PC-9 (cell line): ENCODE measurements at regions not wholly inside any gene's neighbourhood (a gene's known extent, or its start where the extent isn't known, plus 50 kb on each side); places are given as distances from the start of the nearest gene placed in this dataset.

Source experiments
- BruUV-seq: library from RNA; stranded (reverse); fragments of 400-500 nt; replicated peaks from 2 replicates; lab custom pipeline; 2021; lab: Mats Ljungman, UMichigan
- CTCF ChIA-PET: fragments of 300-600 bp; sonication (Branson Sonifier 250); formaldehyde crosslinking; loops from one replicate; lab custom pipeline; 2022; ENCODE audit warnings: antibody characterized with exemption; lab: Charles Lee
- POLR2A ChIA-PET: fragments of 300-600 bp; sonication (Branson Sonifier 250); formaldehyde crosslinking; loops from one replicate; lab custom pipeline; 2022; ENCODE audit warnings: antibody characterized with exemption; ENCODE audit not compliant: unreplicated experiment; lab: Charles Lee
- DNase-seq, 2 experiments: peaks; one replicate each; pipeline versions ENCODE4 v3.0.0 to v3.0.0-alpha.2; 2015 to 2022; ENCODE audit warnings: mixed read lengths in 1 of 2
- H2AFZ ChIP-seq: fragments of 200-600 bp; sonication (generic); 2 replicates; pipeline ENCODE4 v1.8.1; 2017; ENCODE audit warnings: antibody characterized with exemption
- H3F3A ChIP-seq: fragments of 200-600 bp; sonication (generic); 2 replicates; pipeline ENCODE4 v1.8.1; 2017; ENCODE audit warnings: antibody characterized with exemption, mild to moderate bottlenecking, low read depth; ENCODE audit not compliant: insufficient read depth
- H3K27ac ChIP-seq: fragments of 200-600 bp; sonication (generic); 2 replicates; pipeline ENCODE4 v1.6.1; 2016; ENCODE audit warnings: mixed run types
- H3K27me3 ChIP-seq: fragments of 200-600 bp; sonication (generic); 2 replicates; pipeline ENCODE4 v1.6.1; 2016; ENCODE audit warnings: low read depth, mixed run types; ENCODE audit not compliant: insufficient read depth
- H3K36me3 ChIP-seq: fragments of 200-600 bp; sonication (generic); 2 replicates; pipeline ENCODE4 v1.6.1; 2016; ENCODE audit warnings: low read depth, mixed run types
- H3K4me1 ChIP-seq: fragments of 200-600 bp; sonication (generic); replicated peaks from 2 replicates; pipeline ENCODE4 v1.6.1; 2016; ENCODE audit warnings: mixed run types; ENCODE audit not compliant: insufficient read depth
- H3K4me2 ChIP-seq: fragments of 200-600 bp; sonication (generic); 2 replicates; pipeline ENCODE4 v1.6.1; 2017; ENCODE audit warnings: mixed run types
- H3K4me3 ChIP-seq: fragments of 200-600 bp; sonication (generic); 2 replicates; pipeline ENCODE4 v1.6.1; 2016; ENCODE audit warnings: mixed run types
- H3K79me2 ChIP-seq: fragments of 200-600 bp; sonication (generic); 2 replicates; pipeline ENCODE4 v1.6.1; 2017; ENCODE audit warnings: low read depth, mixed run types
- H3K9me2 ChIP-seq: fragments of 200-600 bp; sonication (generic); 2 replicates; pipeline ENCODE4 v1.8.1; 2017; ENCODE audit warnings: mild to moderate bottlenecking; ENCODE audit not compliant: insufficient read depth
- H3K9me3 ChIP-seq: fragments of 200-600 bp; sonication (generic); 2 replicates; pipeline ENCODE4 v1.8.1; 2016; ENCODE audit warnings: low read depth; ENCODE audit not compliant: insufficient read depth
- H4K20me1 ChIP-seq: fragments of 200-600 bp; sonication (generic); 2 replicates; pipeline ENCODE4 v1.8.1; 2017; ENCODE audit not compliant: insufficient read depth
- CTCF ChIP-seq: fragments of 200-600 bp; sonication (generic); conservative IDR thresholded peaks from 2 replicates; pipeline ENCODE4 v1.6.1; 2017; ENCODE audit warnings: mixed run types, antibody characterized with exemption, mild to moderate bottlenecking, moderate library complexity
- EZH2 ChIP-seq: fragments of 200-600 bp; sonication (generic); IDR thresholded peaks from 2 replicates; pipeline ENCODE4 v1.8.0; 2017; ENCODE audit warnings: antibody characterized with exemption, low read depth
- intact Hi-C: fragments of 100-400 bp; cut with micrococcal nuclease; formaldehyde crosslinking; loops from one replicate; pipeline ENCODE4 v1.10.0; 2022; ENCODE audit not compliant: unreplicated experiment

DNA sequence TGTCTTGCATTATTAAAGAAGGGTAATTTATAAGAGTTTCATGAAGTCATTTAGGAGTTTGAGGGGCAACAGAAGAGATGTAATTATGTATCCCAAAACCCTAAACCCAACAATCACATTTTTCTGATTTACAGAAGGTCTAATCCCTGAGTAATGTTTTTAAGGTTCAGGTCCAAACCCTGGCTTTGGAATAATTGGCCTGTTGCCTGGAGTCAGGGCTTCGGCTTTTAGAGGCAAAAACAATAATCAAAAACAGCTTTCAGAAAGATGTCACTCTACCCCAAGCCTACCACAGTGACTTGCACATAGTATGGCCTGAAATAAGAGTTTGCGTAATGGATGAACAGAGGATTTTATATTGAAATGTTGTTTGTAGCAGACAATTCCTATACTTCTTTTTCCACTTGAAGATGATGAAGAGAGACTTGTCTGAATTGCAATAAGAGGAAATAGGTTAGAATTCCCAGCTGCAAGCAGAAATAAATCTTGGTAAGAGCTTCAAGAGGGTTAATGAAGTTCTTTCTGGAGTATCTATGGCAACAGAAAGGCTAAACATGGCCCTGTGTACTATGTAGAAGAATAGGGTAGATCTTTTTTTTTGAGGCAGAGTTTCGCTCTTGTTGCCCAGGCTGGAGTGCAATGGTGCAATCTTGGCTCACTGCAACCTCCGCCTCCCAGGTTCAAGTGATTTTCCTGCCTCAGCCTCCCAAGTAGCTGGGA lies 152.0 kb downstream of the GPBP1 start:
- intact Hi-C loops: no loop called here
- H3K36me3 ChIP-seq: no peaks in the 10 kb centered on the region
- no peaks in the 10 kb centered on the region for H3K79me2 ChIP-seq
- peaks cover 21% of the 10 kb centered on the region for H3K4me1 ChIP-seq
- DNase-seq: no peak
- peaks cover 15% of the 10 kb centered on the region for H3K9me3 ChIP-seq
- no peak overlapping the region for H3K4me2 ChIP-seq
- peaks cover 22% of the 10 kb centered on the region for H3F3A ChIP-seq
- ChIA-PET POLR2A (no interaction called here), CTCF (no interaction called here)
- H4K20me1 ChIP-seq: no peaks in the 10 kb centered on the region
- TF ChIP-seq EZH2 (no peak), CTCF (no peak)
- no TSS peak for BruUV-seq
- no peak overlapping the region for H3K27ac ChIP-seq
- no peak overlapping the region for H3K4me3 ChIP-seq
- no peaks in the 10 kb centered on the region for H3K9me2 ChIP-seq
- H2AFZ ChIP-seq: no peak overlapping the region
- no peaks in the 10 kb centered on the region for H3K27me3 ChIP-seq

- CTCF ChIA-PET: no interaction called here
- peaks cover 22% of the 10 kb centered on the region for H3F3A ChIP-seq
- H3K27me3 ChIP-seq: no peaks in the 10 kb centered on the region
- no peak overlapping the region for H3K4me2 ChIP-seq
- POLR2A ChIA-PET: no interaction called here
- no TSS peak for BruUV-seq
- TF ChIP-seq EZH2: no peak
- TF ChIP-seq CTCF: no peak
- H3K36me3 ChIP-seq: no peaks in the 10 kb centered on the region
- no peaks in the 10 kb centered on the region for H3K79me2 ChIP-seq
- intact Hi-C loops: no loop called here
- no peak overlapping the region for H2AFZ ChIP-seq
- H3K4me3 ChIP-seq: no peak overlapping the region
- H3K27ac ChIP-seq: no peak overlapping the region
- no peak for DNase-seq
- peaks cover 21% of the 10 kb centered on the region for H3K4me1 ChIP-seq
- no peaks in the 10 kb centered on the region for H3K9me2 ChIP-seq
- peaks cover 15% of the 10 kb centered on the region for H3K9me3 ChIP-seq
- no peaks in the 10 kb centered on the region for H4K20me1 ChIP-seq
Observed at GRCh38 chr5:57324861-57325260, 151.0 kb downstream of the GPBP1 start.

DNA sequence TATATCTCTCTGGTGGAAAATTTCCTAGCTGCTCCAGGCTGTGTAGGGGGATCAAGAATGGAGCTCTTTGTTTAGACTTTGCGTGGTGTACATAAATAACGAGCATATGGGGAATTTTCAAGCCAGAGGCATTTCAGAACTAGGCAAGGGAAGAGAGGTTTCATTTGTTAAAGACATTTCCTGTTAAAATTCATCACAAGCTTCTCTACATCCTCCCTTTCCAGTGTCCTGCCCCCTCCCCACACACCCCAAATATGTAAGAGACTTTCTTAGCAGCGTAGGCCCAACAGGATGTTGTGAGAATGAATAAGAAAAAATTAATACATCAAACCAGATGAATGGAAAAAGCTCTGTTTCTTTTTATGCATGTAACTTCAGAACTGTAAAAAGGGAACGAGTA lies 150.3 kb downstream of the GPBP1 start:
- ChIA-PET CTCF (no interaction called here), POLR2A (no interaction called here)
- Histone ChIP-seq H3K27ac (no peak overlapping the region), H3K27me3 (no peaks in the 10 kb centered on the region), H2AFZ (no peak overlapping the region), H4K20me1 (no peaks in the 10 kb centered on the region), H3K4me2 (no peak overlapping the region), H3K9me3 (peaks cover 15% of the 10 kb centered on the region), H3K36me3 (no peaks in the 10 kb centered on the region), H3K9me2 (no peaks in the 10 kb centered on the region), H3K4me1 (peaks cover 21% of the 10 kb centered on the region), H3F3A (peaks cover 22% of the 10 kb centered on the region), H3K79me2 (no peaks in the 10 kb centered on the region), H3K4me3 (no peak overlapping the region)
- intact Hi-C loops: no loop called here
- BruUV-seq: no TSS peak
- no peak for TF ChIP-seq EZH2
- TF ChIP-seq CTCF: no peak
- no peak for DNase-seq
